ENCODE measurements at regions not wholly inside any gene's neighbourhood (a gene's known extent, or its start where the extent isn't known, plus 50 kb on each side); places are given as distances from the start of the nearest gene placed in this dataset.

DNA sequence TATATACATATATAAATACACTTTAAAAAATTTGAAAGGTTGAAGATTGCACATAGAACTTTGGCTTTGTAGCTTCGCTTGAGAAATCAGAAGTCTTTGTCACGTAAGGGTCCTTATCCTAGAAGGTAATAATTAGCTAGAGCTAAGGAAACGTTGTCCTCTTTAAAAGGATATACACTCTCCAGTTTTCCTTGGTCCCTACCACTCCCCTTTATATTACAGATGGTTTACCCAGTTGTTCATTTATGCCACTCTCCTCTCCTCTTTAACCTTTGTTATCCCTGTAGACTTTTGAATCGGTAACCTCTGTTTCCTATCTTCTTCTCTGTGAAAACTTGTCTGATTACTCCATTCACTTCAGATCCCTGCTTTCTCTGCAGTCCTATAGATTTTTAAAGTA is 1101.0 kb upstream of the SEMA6A start:
- TF ChIP-seq EMX1 (CRISPR knock-in tag; IDR thresholded peaks at IDR 0.05): no peak
- TF ChIP-seq, protein P1, sequence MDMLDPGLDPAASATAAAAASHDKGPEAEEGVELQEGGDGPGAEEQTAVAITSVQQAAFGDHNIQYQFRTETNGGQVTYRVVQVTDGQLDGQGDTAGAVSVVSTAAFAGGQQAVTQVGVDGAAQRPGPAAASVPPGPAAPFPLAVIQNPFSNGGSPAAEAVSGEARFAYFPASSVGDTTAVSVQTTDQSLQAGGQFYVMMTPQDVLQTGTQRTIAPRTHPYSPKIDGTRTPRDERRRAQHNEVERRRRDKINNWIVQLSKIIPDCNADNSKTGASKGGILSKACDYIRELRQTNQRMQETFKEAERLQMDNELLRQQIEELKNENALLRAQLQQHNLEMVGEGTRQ (CRISPR knock-in tag; IDR thresholded peaks at IDR 0.05): no peak
- TF ChIP-seq, protein P2, sequence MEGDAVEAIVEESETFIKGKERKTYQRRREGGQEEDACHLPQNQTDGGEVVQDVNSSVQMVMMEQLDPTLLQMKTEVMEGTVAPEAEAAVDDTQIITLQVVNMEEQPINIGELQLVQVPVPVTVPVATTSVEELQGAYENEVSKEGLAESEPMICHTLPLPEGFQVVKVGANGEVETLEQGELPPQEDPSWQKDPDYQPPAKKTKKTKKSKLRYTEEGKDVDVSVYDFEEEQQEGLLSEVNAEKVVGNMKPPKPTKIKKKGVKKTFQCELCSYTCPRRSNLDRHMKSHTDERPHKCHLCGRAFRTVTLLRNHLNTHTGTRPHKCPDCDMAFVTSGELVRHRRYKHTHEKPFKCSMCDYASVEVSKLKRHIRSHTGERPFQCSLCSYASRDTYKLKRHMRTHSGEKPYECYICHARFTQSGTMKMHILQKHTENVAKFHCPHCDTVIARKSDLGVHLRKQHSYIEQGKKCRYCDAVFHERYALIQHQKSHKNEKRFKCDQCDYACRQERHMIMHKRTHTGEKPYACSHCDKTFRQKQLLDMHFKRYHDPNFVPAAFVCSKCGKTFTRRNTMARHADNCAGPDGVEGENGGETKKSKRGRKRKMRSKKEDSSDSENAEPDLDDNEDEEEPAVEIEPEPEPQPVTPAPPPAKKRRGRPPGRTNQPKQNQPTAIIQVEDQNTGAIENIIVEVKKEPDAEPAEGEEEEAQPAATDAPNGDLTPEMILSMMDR (IDR thresholded peaks at IDR 0.05): no peak
- TF ChIP-seq, protein P3, sequence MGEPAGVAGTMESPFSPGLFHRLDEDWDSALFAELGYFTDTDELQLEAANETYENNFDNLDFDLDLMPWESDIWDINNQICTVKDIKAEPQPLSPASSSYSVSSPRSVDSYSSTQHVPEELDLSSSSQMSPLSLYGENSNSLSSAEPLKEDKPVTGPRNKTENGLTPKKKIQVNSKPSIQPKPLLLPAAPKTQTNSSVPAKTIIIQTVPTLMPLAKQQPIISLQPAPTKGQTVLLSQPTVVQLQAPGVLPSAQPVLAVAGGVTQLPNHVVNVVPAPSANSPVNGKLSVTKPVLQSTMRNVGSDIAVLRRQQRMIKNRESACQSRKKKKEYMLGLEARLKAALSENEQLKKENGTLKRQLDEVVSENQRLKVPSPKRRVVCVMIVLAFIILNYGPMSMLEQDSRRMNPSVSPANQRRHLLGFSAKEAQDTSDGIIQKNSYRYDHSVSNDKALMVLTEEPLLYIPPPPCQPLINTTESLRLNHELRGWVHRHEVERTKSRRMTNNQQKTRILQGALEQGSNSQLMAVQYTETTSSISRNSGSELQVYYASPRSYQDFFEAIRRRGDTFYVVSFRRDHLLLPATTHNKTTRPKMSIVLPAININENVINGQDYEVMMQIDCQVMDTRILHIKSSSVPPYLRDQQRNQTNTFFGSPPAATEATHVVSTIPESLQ (CRISPR knock-in tag; IDR thresholded peaks at IDR 0.05): no peak
- no peak for TF ChIP-seq CREB1 (CRISPR knock-in tag; IDR thresholded peaks at IDR 0.05)
